GM19240 (cell line): ENCODE measurements at regions not wholly inside any gene's neighbourhood (a gene's known extent, or its start where the extent isn't known, plus 50 kb on each side); places are given as distances from the start of the nearest gene placed in this dataset.

Experiments used
- DNase-seq: peaks from one replicate; pipeline ENCODE4 v3.0.0; 2011; ENCODE audit warnings: low spot score; ENCODE audit not compliant: insufficient read length

DNA sequence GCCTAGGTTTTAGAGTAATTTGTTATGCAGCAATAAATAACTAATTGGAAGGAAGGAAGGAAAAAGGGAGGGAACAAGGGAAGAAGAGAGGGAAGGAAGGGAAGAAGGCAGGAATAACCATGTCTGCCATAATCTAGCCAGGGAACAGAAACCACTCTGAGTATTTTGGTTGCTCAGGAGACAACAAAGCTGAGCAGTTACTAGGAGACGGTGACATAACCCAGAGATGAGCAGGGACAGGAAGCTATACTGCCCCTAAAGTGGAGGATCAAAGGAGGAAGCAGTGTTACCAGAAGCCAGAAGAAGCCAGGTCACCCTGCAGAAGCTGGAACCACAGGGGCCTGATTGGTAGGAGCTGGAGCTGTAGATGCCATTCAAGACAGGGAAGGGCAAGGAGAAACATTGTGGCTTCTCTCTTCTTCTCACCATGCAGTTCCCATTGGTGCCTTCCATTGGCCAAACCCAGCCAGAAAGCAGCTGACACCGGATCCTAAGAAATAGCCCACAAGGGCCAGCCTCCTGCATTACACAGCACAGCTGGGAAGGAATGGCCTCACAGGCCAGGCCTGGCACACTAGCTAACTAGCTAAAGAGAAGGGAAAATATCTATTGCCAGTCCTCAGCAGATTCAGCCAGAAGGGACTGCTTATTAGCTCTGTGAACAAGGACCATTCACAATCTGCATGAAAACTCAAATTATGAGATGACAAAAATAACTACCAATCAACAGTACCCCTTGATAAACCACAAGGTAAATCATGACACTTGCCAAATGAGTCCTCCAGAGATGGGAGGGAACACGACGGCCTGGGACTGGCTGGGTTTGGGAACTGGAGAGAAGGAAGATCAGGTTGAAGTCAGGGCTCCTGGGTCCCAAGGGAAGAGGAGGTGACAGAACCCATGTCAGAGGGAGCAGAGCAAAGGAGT lies 184.5 kb upstream of the NFE2L3 start:
- no peak for DNase-seq

GRCh38 chr7:25968205-25968993 lies 183.6 kb upstream of the NFE2L3 start:
- DNase-seq: no peak

- no peak for DNase-seq
These were observed 181.6 kb upstream of the NFE2L3 start for GRCh38 chr7:25970356-25970755.

GRCh38 chr7:25970911-25971310 lies 181.1 kb upstream of the NFE2L3 start:
- DNase-seq: no peak

DNA sequence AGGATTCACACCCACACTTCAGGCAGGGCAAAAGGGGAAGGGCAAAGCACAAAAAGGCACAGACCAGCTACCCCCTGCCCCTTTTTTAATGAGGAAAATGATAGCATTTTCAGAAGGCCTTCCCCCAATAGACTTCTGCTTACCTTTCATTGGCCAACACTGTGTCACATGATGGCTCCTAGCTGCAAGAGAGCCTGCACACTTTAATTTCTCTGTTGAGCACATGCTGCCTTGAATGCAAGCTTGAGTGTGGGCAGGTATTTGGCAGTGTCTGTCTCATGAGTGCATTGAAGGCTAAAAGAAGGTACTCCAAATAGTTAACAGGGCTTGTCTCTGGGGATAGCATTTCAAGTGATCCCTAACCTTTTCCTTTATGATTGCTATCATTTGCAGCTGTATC lies 175.4 kb upstream of the NFE2L3 start:
- no peak for DNase-seq

DNA sequence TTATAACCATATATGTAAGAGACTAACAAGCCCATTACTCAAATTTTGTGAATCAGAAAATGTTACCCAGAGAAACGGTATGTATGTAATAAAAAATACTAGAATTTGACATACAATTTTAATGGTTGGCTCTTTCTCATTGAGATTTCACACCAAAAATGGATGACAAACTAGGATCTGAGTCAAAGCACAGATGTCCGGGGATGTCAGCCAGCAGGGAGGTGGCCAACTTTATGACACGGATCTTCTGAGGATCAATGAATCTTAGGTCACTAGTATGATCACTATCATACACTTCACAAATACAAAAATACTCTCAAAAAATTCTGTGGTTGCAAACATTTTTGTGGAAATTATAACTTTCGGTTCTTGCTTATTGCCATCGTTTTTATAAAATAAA lies 173.5 kb upstream of the NFE2L3 start:
- no peak for DNase-seq

- DNase-seq: no peak
These were observed 172.4 kb upstream of the NFE2L3 start for GRCh38 chr7:25979605-25980004.

DNA sequence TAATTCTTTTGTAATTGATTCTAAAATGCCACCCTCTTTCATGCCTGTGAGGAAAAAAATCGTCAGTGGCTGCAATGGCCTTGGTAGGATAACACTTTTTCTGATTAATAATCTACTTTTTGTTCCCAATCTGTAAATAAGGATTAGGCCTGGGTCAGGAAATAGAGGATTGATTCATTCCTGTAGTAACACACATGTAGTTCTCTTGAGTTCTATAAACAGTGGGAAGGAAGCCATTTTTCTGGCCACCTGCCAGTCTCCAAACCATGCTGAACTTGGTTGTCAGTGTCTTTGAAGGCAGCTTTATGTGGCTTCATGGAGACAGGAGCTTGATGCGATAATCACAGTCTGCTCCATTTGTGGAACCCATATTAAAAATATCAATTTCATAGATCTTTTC lies 169.3 kb upstream of the NFE2L3 start:
- DNase-seq: no peak

DNA sequence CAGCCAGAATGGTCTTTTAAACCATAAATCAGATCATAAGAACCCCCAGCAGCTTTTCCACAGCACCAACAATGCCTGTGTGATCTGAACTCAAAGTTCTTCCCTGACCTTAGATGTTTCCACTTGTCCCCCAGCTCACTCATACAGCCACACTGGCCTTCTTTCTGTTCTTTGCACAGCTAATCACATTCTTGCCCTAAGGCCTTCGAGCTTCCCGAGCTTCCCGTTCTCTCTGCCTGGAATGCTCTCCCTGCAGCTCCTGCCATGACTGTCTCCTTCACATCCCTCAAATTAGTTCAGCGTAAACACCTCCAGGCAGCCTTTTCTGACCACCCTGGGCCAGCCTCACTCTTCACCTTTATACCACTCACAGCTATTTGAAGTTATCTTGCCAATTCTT lies 166.8 kb upstream of the NFE2L3 start:
- no peak for DNase-seq

GRCh38 chr7:25988640-25989039 lies 163.4 kb upstream of the NFE2L3 start:
- no peak for DNase-seq

GRCh38 chr7:25989140-25989705 lies 162.8 kb upstream of the NFE2L3 start:
- no peak for DNase-seq

DNA sequence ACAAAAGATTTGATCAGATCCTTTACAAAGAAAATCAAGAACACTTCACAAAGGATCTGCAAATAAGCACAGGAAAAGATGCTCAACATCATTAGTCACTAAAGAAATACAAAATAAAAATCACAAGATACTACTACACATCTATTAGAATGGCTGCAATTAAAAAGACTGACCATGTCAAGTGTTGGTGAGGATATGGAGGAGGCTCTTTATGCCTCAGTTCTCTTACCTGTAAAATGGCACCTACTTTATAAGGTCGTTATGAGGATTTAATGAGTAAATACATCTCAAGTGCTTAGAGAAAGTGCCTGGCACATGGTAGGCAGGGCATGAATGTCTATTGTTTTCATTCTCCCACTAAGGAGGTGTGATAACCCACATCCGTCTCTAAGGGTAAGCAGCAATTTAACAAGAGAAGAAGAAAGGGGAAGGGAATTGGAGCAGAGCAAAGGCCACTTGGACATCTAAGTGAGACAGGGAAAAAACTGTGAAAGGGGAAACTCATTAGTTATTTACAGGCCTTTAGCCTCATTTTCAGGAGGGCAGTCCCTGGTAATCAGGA lies 157.5 kb upstream of the NFE2L3 start:
- no peak for DNase-seq

DNA sequence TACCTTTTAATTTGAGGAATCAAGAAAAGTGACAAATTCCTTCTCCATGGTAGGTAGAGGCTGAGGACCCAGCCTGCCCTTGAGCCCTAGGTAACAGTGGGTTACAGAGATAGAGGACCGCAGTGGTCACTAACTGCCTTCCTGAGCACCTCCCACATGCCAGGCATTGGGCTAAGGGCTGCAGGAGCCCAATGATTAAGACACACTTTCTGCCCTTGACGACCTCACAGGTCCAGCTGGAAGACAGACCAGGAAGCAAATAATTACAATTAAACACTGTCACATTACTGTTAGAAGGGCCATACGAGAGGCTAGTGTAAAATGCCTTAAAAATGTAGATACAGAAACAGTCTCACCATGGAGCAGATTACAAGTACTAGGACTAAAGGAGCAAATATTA lies 156.8 kb upstream of the NFE2L3 start:
- no peak for DNase-seq

GRCh38 chr7:25996006-25996408 lies 156.0 kb upstream of the NFE2L3 start:
- DNase-seq: no peak

- DNase-seq: no peak
These were observed 153.5 kb upstream of the NFE2L3 start for GRCh38 chr7:25998499-25998898.

DNA sequence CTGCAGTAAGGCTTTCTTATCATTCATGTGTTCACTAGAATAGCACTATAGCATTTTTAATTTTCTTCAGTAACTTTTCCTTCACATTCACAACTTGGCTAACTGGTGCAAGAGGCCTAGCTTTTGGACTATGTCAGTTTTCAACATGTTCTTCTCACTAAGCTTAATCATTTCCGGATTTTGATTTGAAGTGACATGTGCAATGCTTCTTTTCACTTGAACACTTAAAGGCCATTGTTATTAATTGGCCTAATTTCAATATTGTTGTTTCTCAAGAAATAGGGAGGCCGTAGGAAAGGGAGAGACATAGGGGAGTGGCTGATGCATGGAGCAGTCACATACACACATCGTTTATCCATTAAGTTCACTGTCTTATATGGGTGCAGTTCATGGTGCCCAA lies 151.2 kb upstream of the NFE2L3 start:
- no peak for DNase-seq

DNA sequence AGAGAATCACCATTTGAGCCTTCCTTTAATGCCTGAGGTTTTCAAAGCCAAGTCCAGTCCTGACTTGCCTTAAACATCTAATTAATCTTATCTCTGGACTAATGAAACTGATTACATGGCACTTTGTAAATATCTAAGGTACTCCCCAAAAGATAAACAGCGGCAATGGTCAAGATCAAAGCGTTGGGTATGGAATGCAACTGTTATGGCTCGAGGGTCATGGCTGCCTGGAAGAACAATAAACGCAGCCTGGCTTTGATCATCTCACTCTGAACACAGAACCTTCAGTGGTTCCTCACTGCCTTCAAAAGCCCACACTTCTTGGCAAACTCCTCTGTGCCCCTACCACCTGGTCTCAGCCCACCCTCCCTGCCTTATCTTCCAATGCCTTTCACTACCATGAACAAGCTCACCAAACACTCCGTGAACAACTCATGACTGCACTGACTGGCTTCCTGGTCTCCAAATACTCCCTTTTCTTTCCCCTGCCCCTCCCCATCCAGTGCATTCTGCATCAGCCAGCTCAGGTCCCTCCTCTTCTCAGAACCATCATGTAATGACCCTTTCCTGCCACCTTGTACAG lies 150.2 kb upstream of the NFE2L3 start:
- DNase-seq: no peak

DNA sequence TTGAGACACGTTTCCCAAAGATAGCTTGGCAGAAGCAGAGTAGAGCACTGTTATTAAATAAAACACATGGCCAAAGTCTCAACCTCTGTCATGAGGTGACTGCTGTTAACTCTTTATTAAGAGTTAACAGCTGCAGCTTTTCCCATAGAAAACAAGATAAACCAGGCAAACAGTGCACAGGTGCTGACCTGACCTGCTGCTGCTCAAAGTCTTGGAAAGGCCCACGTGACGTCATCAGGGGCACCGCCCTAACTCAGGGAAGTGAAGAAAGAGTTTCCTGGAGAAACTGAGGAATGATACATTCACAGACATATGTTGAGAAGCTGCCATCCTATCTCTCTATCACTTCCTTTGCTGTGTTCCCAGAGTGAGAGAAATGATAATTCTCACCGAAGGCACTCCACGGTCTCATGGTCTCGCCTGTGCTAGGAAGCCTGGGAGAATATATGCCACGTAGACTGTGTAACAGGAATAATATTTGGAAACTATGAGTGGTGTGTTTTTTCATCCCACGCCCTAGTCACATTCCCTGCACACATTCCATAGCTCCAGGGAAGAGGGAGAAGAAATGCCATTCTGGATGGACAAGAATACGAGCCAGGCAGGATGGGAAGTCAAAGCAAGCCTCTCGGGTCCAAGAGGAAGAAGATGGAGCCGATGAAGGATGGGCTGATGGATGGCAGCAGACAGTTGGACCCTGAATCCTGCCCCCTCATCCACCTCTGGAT lies 146.2 kb upstream of the NFE2L3 start:
- no peak for DNase-seq

GRCh38 chr7:26006426-26006825 lies 145.6 kb upstream of the NFE2L3 start:
- DNase-seq: no peak

DNA sequence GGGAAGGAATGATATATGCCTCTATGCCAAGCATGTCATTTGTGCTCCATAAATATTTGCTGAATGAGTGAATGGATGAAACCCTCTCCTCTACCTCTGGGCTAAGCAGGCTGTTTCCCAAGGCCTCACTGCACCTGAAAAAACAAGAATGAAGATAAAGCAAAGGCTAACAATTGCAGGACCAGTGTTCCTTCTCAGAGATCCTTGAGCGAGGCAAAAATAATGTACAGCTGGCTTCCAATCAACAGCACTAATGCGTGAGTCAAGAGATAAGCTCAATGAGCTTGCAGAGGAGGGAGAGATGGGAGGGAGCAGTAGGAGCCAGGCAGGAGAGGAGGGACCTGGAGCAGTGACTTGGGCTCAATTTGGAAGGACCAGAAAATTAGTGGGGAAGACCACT lies 144.5 kb upstream of the NFE2L3 start:
- DNase-seq: no peak

- no peak for DNase-seq
These were observed 143.6 kb upstream of the NFE2L3 start for GRCh38 chr7:26008428-26008827.
